ENCODE measurements at regions not wholly inside any gene's neighbourhood (a gene's known extent, or its start where the extent isn't known, plus 50 kb on each side); places are given as distances from the start of the nearest gene placed in this dataset.
A peak's percentile ranks its signal among the peaks of the same experiment; 100 is the strongest.
"Not testable (repeated sequence)": the region's sequence is repeated elsewhere in the genome, so short reads cannot be mapped to it uniquely, and the experiment has no call there.

GRCh38 chr17:36683387-36683786, 82.0 kb downstream of the MRM1 start:
- Histone ChIP-seq H3K27me3 (ENCODE audit: control insufficient read depth, insufficient read depth, low read length) (peaks cover 3% of the 10 kb centered on the region), H3K36me3 (replicated peaks; ENCODE audit: control insufficient read depth, insufficient read depth, low read length) (no peaks in the 10 kb centered on the region), H3K4me3 (ENCODE audit: insufficient read depth, low read depth, low read length) (no peak overlapping the region)
- DNase-seq, result peak; percentile 71

- H3K27me3 ChIP-seq (ENCODE audit: control insufficient read depth, insufficient read depth, low read length), result peaks cover 3% of the 10 kb centered on the region
- DNase-seq, result no peak
- no peaks in the 10 kb centered on the region for H3K36me3 ChIP-seq (replicated peaks; ENCODE audit: control insufficient read depth, insufficient read depth, low read length)
- no peak overlapping the region for H3K4me3 ChIP-seq (ENCODE audit: insufficient read depth, low read depth, low read length)
Measured at GRCh38 chr17:36684134-36684533, 82.8 kb downstream of the MRM1 start.

GRCh38 chr17:36686123-36686669, 84.8 kb downstream of the MRM1 start:
- H3K4me3 ChIP-seq (ENCODE audit: insufficient read depth, low read depth, low read length), result no peak overlapping the region
- no peaks in the 10 kb centered on the region for H3K36me3 ChIP-seq (replicated peaks; ENCODE audit: control insufficient read depth, insufficient read depth, low read length)
- peaks cover 3% of the 10 kb centered on the region for H3K27me3 ChIP-seq (ENCODE audit: control insufficient read depth, insufficient read depth, low read length)
- no peak for DNase-seq

- Histone ChIP-seq H3K27me3 (ENCODE audit: control insufficient read depth, insufficient read depth, low read length) (peaks cover 3% of the 10 kb centered on the region), H3K36me3 (replicated peaks; ENCODE audit: control insufficient read depth, insufficient read depth, low read length) (no peaks in the 10 kb centered on the region), H3K4me3 (ENCODE audit: insufficient read depth, low read depth, low read length) (no peak overlapping the region)
- DNase-seq, result peak; percentile 75
Measured at GRCh38 chr17:36687736-36688135, 86.4 kb downstream of the MRM1 start.

GRCh38 chr17:36689089-36689667, 87.8 kb downstream of the MRM1 start:
- Histone ChIP-seq H3K36me3 (replicated peaks; ENCODE audit: control insufficient read depth, insufficient read depth, low read length) (no peaks in the 10 kb centered on the region), H3K27me3 (ENCODE audit: control insufficient read depth, insufficient read depth, low read length) (peaks cover 3% of the 10 kb centered on the region), H3K4me3 (ENCODE audit: insufficient read depth, low read depth, low read length) (no peak overlapping the region)
- no peak for DNase-seq

GRCh38 chr17:36690190-36690589, 88.8 kb downstream of the MRM1 start:
- no peak for DNase-seq
- Histone ChIP-seq H3K4me3 (ENCODE audit: insufficient read depth, low read depth, low read length) (no peak overlapping the region), H3K36me3 (replicated peaks; ENCODE audit: control insufficient read depth, insufficient read depth, low read length) (no peaks in the 10 kb centered on the region), H3K27me3 (ENCODE audit: control insufficient read depth, insufficient read depth, low read length) (peaks cover 3% of the 10 kb centered on the region)

- no peaks in the 10 kb centered on the region for H3K36me3 ChIP-seq (replicated peaks; ENCODE audit: control insufficient read depth, insufficient read depth, low read length)
- no peak overlapping the region for H3K4me3 ChIP-seq (ENCODE audit: insufficient read depth, low read depth, low read length)
- no peak for DNase-seq
- H3K27me3 ChIP-seq (ENCODE audit: control insufficient read depth, insufficient read depth, low read length), result no peaks in the 10 kb centered on the region; the same call in none of the 2 replicates
Measured at GRCh38 chr17:36691606-36692005, 90.2 kb downstream of the MRM1 start.

GRCh38 chr17:36695082-36695481, 93.7 kb downstream of the MRM1 start:
- Histone ChIP-seq H3K27me3 (ENCODE audit: control insufficient read depth, insufficient read depth, low read length) (no peaks in the 10 kb centered on the region; the same call in 1 of the 2 replicates), H3K36me3 (replicated peaks; ENCODE audit: control insufficient read depth, insufficient read depth, low read length) (no peaks in the 10 kb centered on the region), H3K4me3 (ENCODE audit: insufficient read depth, low read depth, low read length) (no peak overlapping the region)
- DNase-seq, result no peak

- DNase-seq; H3K36me3 ChIP-seq (replicated peaks; ENCODE audit: control insufficient read depth, insufficient read depth, low read length); H3K27me3 ChIP-seq (ENCODE audit: control insufficient read depth, insufficient read depth, low read length); H3K4me3 ChIP-seq (ENCODE audit: insufficient read depth, low read depth, low read length): not testable (repeated sequence)
Measured at GRCh38 chr17:36695710-36696109, 94.3 kb downstream of the MRM1 start.

- Histone ChIP-seq H3K27me3 (ENCODE audit: control insufficient read depth, insufficient read depth, low read length) (peaks cover 10% of the 10 kb centered on the region), H3K36me3 (replicated peaks; ENCODE audit: control insufficient read depth, insufficient read depth, low read length) (no peaks in the 10 kb centered on the region), H3K4me3 (ENCODE audit: insufficient read depth, low read depth, low read length) (no peak overlapping the region)
- DNase-seq, result no peak
Measured at GRCh38 chr17:36696805-36697204, 95.4 kb downstream of the MRM1 start.

GRCh38 chr17:36697903-36698530, 96.6 kb downstream of the MRM1 start:
- peaks cover 13% of the 10 kb centered on the region for H3K27me3 ChIP-seq (ENCODE audit: control insufficient read depth, insufficient read depth, low read length)

GRCh38 chr17:36701429-36702099, 100.2 kb downstream of the MRM1 start:
- H3K4me3 ChIP-seq (ENCODE audit: insufficient read depth, low read depth, low read length), result no peak overlapping the region
- DNase-seq, result no peak
- peaks cover 23% of the 10 kb centered on the region for H3K27me3 ChIP-seq (ENCODE audit: control insufficient read depth, insufficient read depth, low read length)
- no peaks in the 10 kb centered on the region for H3K36me3 ChIP-seq (replicated peaks; ENCODE audit: control insufficient read depth, insufficient read depth, low read length)

More at GRCh38 chr17:36697903-36698530, 96.6 kb downstream of the MRM1 start:
- H3K4me3 ChIP-seq (ENCODE audit: insufficient read depth, low read depth, low read length), result no peak overlapping the region
- peak; percentile 62 for DNase-seq
- H3K36me3 ChIP-seq (replicated peaks; ENCODE audit: control insufficient read depth, insufficient read depth, low read length), result no peaks in the 10 kb centered on the region

GRCh38 chr17:36702636-36703035, 101.3 kb downstream of the MRM1 start:
- Histone ChIP-seq H3K4me3 (ENCODE audit: insufficient read depth, low read depth, low read length) (no peak overlapping the region), H3K36me3 (replicated peaks; ENCODE audit: control insufficient read depth, insufficient read depth, low read length) (no peaks in the 10 kb centered on the region), H3K27me3 (ENCODE audit: control insufficient read depth, insufficient read depth, low read length) (peaks cover 23% of the 10 kb centered on the region)
- no peak for DNase-seq

- Histone ChIP-seq H3K36me3 (replicated peaks; ENCODE audit: control insufficient read depth, insufficient read depth, low read length) (no peaks in the 10 kb centered on the region), H3K27me3 (ENCODE audit: control insufficient read depth, insufficient read depth, low read length) (peaks cover 23% of the 10 kb centered on the region), H3K4me3 (ENCODE audit: insufficient read depth, low read depth, low read length) (no peak overlapping the region)
- DNase-seq, result peak; percentile 94
Measured at GRCh38 chr17:36703860-36704266, 102.5 kb downstream of the MRM1 start.

- no peaks in the 10 kb centered on the region for H3K36me3 ChIP-seq (replicated peaks; ENCODE audit: control insufficient read depth, insufficient read depth, low read length)
- no peak for DNase-seq
- H3K4me3 ChIP-seq (ENCODE audit: insufficient read depth, low read depth, low read length), result no peak overlapping the region
- peaks cover 22% of the 10 kb centered on the region for H3K27me3 ChIP-seq (ENCODE audit: control insufficient read depth, insufficient read depth, low read length)
Measured at GRCh38 chr17:36705283-36705795, 104.0 kb downstream of the MRM1 start.
